ENCODE measurements at regions not wholly inside any gene's neighbourhood (a gene's known extent, or its start where the extent isn't known, plus 50 kb on each side); places are given as distances from the start of the nearest gene placed in this dataset.

GRCh38 chr5:33224285-33224961, 216.3 kb upstream of the TARS1 start:
- TF ChIP-seq CTCF (IDR thresholded peaks at IDR 0.05; ENCODE audit: extremely low read depth in 1 of 2, insufficient read depth in 1 of 2, low read depth in 1 of 2, low read length in 2 of 2) (no peak), POLR2A (IDR thresholded peaks at IDR 0.05; ENCODE audit: low read depth, low read length) (no peak)

All from endothelial cell of umbilical vein (primary cell).